ENCODE measurements at regions not wholly inside any gene's neighbourhood (a gene's known extent, or its start where the extent isn't known, plus 50 kb on each side); places are given as distances from the start of the nearest gene placed in this dataset.
"Not testable (repeated sequence)": the region's sequence is repeated elsewhere in the genome, so short reads cannot be mapped to it uniquely, and the experiment has no call there.

GRCh38 chr18:6570581-6571238 lies 156.0 kb upstream of the L3MBTL4 start:
- Histone ChIP-seq H3K9me3 (ENCODE audit: control insufficient read depth in 2 of 2, low read length in 2 of 2) (no peaks in the 10 kb centered on the region), H3K4me1 (ENCODE audit: control insufficient read depth, insufficient read depth, low read length) (no peaks in the 10 kb centered on the region), H3K36me3 (ENCODE audit: control insufficient read depth in 2 of 2, insufficient read depth in 2 of 2, low read length in 2 of 2) (no peaks in the 10 kb centered on the region), H3K27ac (ENCODE audit: low read length) (no peak overlapping the region), H3K4me3 (ENCODE audit: low read length in 2 of 2) (no peak overlapping the region), H3K9ac (ENCODE audit: low read length in 2 of 2) (no peak overlapping the region), H3K27me3 (ENCODE audit: control insufficient read depth in 1 of 2, insufficient read depth in 2 of 2, low read length in 2 of 2) (no peaks in the 10 kb centered on the region)

GRCh38 chr18:6571239-6571602 lies 156.5 kb upstream of the L3MBTL4 start:
- Histone ChIP-seq H3K9ac (ENCODE audit: low read length in 2 of 2) (no peak overlapping the region), H3K27me3 (ENCODE audit: control insufficient read depth in 1 of 2, insufficient read depth in 2 of 2, low read length in 2 of 2) (no peaks in the 10 kb centered on the region), H3K27ac (ENCODE audit: low read length) (no peak overlapping the region), H3K9me3 (ENCODE audit: control insufficient read depth in 2 of 2, low read length in 2 of 2) (no peaks in the 10 kb centered on the region), H3K4me3 (ENCODE audit: low read length in 2 of 2) (no peak overlapping the region), H3K36me3 (ENCODE audit: control insufficient read depth in 2 of 2, insufficient read depth in 2 of 2, low read length in 2 of 2) (no peaks in the 10 kb centered on the region), H3K4me1 (ENCODE audit: control insufficient read depth, insufficient read depth, low read length) (no peaks in the 10 kb centered on the region)

- not testable (repeated sequence) for H3K4me3 ChIP-seq (ENCODE audit: low read length in 2 of 2); H3K36me3 ChIP-seq (ENCODE audit: control insufficient read depth in 2 of 2, insufficient read depth in 2 of 2, low read length in 2 of 2); H3K27ac ChIP-seq (ENCODE audit: low read length); H3K9me3 ChIP-seq (ENCODE audit: control insufficient read depth in 2 of 2, low read length in 2 of 2); H3K9ac ChIP-seq (ENCODE audit: low read length in 2 of 2); H3K27me3 ChIP-seq (ENCODE audit: control insufficient read depth in 1 of 2, insufficient read depth in 2 of 2, low read length in 2 of 2); H3K4me1 ChIP-seq (ENCODE audit: control insufficient read depth, insufficient read depth, low read length)
Observed at GRCh38 chr18:6572192-6572591, 157.3 kb upstream of the ARHGAP28 start.

DNA sequence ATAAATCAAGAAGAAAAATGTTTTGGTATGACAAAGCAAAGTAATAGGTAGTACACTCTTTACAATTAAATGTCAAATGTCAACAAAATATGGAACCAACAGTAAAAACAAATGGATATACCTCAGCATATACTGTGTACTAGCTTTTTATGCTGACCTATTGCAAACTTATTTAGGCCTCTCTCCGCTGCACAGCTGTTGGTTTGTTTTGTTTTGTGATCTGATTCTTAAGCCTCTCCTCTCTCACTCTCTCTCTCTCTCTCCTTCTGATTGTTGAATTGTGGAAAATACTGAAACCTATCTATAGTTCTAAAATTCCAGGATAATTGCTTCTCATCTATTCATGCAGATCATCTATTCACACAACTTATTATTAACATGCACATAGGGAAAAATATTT lies 154.9 kb upstream of the ARHGAP28 start:
- H3K4me3 ChIP-seq (ENCODE audit: low read length in 2 of 2), result no peak overlapping the region
- H3K4me1 ChIP-seq (ENCODE audit: control insufficient read depth, insufficient read depth, low read length), result no peaks in the 10 kb centered on the region

DNA sequence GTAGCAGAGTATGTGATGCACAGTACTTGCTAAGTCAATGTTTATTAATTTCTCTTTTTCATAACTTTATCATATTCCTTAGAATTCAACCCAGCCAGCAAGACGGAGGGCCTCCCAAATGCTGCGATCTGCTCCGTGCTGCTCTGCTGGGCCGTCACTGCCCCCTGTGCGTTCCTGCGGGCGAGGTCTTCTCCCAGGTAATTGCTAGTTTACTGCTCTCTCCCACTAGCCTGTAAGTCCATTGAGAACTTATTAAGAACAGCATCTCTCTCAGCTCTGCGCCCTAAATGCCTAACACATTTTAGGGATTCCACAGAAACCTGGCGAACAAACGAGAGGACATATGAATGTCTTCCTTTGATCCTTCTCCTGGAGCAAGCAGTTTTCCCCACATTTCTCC lies 153.6 kb upstream of the ARHGAP28 start:
- Histone ChIP-seq H3K4me3 (ENCODE audit: low read length in 2 of 2) (no peak overlapping the region), H3K9me3 (ENCODE audit: control insufficient read depth in 2 of 2, low read length in 2 of 2) (no peaks in the 10 kb centered on the region), H3K36me3 (ENCODE audit: control insufficient read depth in 2 of 2, insufficient read depth in 2 of 2, low read length in 2 of 2) (no peaks in the 10 kb centered on the region), H3K27ac (ENCODE audit: low read length) (no peak overlapping the region), H3K9ac (ENCODE audit: low read length in 2 of 2) (no peak overlapping the region), H3K27me3 (ENCODE audit: control insufficient read depth in 1 of 2, insufficient read depth in 2 of 2, low read length in 2 of 2) (no peaks in the 10 kb centered on the region), H3K4me1 (ENCODE audit: control insufficient read depth, insufficient read depth, low read length) (no peaks in the 10 kb centered on the region)

More for the DNA sequence above, 154.9 kb upstream of the ARHGAP28 start:
- no peak overlapping the region for H3K9ac ChIP-seq (ENCODE audit: low read length in 2 of 2)
- no peak overlapping the region for H3K27ac ChIP-seq (ENCODE audit: low read length)
- H3K9me3 ChIP-seq (ENCODE audit: control insufficient read depth in 2 of 2, low read length in 2 of 2), result no peaks in the 10 kb centered on the region
- no peaks in the 10 kb centered on the region for H3K36me3 ChIP-seq (ENCODE audit: control insufficient read depth in 2 of 2, insufficient read depth in 2 of 2, low read length in 2 of 2)
- no peaks in the 10 kb centered on the region for H3K27me3 ChIP-seq (ENCODE audit: control insufficient read depth in 1 of 2, insufficient read depth in 2 of 2, low read length in 2 of 2)

DNA sequence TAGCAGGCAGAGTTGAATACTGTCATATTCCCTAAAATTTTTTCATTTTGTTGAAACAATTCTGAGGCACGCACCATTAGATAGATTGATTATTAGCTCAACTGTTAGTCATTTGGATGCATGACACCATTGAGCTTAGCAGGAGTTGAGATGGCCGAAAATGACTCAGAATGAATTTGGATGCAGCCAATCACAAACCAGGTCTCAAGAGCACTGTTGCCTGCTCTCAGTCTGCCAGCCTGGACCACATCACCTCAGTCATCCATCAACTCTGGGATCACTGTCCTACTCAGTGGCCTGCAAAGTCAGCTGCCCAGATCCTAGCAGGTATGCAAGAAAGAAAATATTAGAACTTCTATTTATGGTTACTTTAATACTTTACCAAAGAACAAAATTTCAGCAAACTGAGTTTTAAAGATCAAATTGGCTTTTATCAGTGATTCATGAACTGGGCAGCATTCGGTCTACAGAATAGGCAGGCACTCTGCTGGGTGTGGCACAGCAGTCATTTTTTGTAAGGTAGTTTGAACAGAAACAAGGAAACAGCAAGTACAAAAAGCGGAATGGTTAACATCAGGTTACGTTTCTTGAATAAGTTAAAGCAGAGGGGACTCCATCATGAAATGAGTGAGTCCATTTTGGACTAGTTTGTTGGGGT lies 152.7 kb upstream of the ARHGAP28 start:
- Histone ChIP-seq H3K36me3 (ENCODE audit: control insufficient read depth in 2 of 2, insufficient read depth in 2 of 2, low read length in 2 of 2) (no peaks in the 10 kb centered on the region), H3K9ac (ENCODE audit: low read length in 2 of 2) (no peak overlapping the region), H3K4me3 (ENCODE audit: low read length in 2 of 2) (no peak overlapping the region), H3K27ac (ENCODE audit: low read length) (no peak overlapping the region), H3K4me1 (ENCODE audit: control insufficient read depth, insufficient read depth, low read length) (no peaks in the 10 kb centered on the region), H3K27me3 (ENCODE audit: control insufficient read depth in 1 of 2, insufficient read depth in 2 of 2, low read length in 2 of 2) (no peaks in the 10 kb centered on the region), H3K9me3 (ENCODE audit: control insufficient read depth in 2 of 2, low read length in 2 of 2) (no peaks in the 10 kb centered on the region)

- H3K27ac ChIP-seq (ENCODE audit: low read length), result no peak overlapping the region
- no peaks in the 10 kb centered on the region for H3K36me3 ChIP-seq (ENCODE audit: control insufficient read depth in 2 of 2, insufficient read depth in 2 of 2, low read length in 2 of 2)
- H3K4me1 ChIP-seq (ENCODE audit: control insufficient read depth, insufficient read depth, low read length), result no peaks in the 10 kb centered on the region
- H3K27me3 ChIP-seq (ENCODE audit: control insufficient read depth in 1 of 2, insufficient read depth in 2 of 2, low read length in 2 of 2), result no peaks in the 10 kb centered on the region
- H3K9me3 ChIP-seq (ENCODE audit: control insufficient read depth in 2 of 2, low read length in 2 of 2), result peaks cover 0 to 5% of the 10 kb centered on the region in 2 donors
- no peak overlapping the region for H3K9ac ChIP-seq (ENCODE audit: low read length in 2 of 2)
- no peak overlapping the region for H3K4me3 ChIP-seq (ENCODE audit: low read length in 2 of 2)
Observed at GRCh38 chr18:6578686-6579085, 150.8 kb upstream of the ARHGAP28 start.

- no peaks in the 10 kb centered on the region for H3K4me1 ChIP-seq (ENCODE audit: control insufficient read depth, insufficient read depth, low read length)
- H3K27ac ChIP-seq (ENCODE audit: low read length), result no peak overlapping the region
Observed at GRCh38 chr18:6579486-6579885, 150.0 kb upstream of the ARHGAP28 start.

DNA sequence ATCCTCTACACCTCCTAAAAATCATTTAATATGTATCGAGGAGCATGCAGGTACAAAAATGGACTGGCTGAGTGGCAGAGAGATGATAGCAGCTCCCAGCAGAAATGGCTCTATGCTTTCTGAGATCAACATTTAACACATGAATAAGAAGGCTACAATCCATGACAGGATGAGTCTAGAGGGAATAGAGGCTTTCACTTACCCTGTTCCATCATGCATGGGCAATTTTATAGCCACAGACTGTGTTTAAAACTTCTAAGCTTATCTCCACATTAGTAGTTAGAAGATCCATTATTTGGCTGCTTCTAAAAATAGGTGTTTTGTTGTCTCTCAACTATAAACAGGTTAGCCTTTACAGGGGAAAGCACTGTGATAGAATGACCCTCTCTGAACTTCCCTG lies 149.1 kb upstream of the ARHGAP28 start:
- no peak overlapping the region for H3K9ac ChIP-seq (ENCODE audit: low read length in 2 of 2)

More at GRCh38 chr18:6579486-6579885, 150.0 kb upstream of the ARHGAP28 start:
- peaks cover 0 to 5% of the 10 kb centered on the region in 2 donors for H3K9me3 ChIP-seq (ENCODE audit: control insufficient read depth in 2 of 2, low read length in 2 of 2)
- no peak overlapping the region for H3K4me3 ChIP-seq (ENCODE audit: low read length in 2 of 2)
- no peaks in the 10 kb centered on the region for H3K36me3 ChIP-seq (ENCODE audit: control insufficient read depth in 2 of 2, insufficient read depth in 2 of 2, low read length in 2 of 2)
- H3K9ac ChIP-seq (ENCODE audit: low read length in 2 of 2), result no peak overlapping the region
- no peaks in the 10 kb centered on the region for H3K27me3 ChIP-seq (ENCODE audit: control insufficient read depth in 1 of 2, insufficient read depth in 2 of 2, low read length in 2 of 2)

GRCh38 chr18:6589923-6590322 lies 139.6 kb upstream of the ARHGAP28 start:
- Histone ChIP-seq H3K9ac (ENCODE audit: low read length in 2 of 2) (no peak overlapping the region), H3K4me3 (ENCODE audit: low read length in 2 of 2) (no peak overlapping the region), H3K27ac (ENCODE audit: low read length) (no peak overlapping the region), H3K27me3 (ENCODE audit: control insufficient read depth in 1 of 2, insufficient read depth in 2 of 2, low read length in 2 of 2) (no peaks in the 10 kb centered on the region), H3K4me1 (ENCODE audit: control insufficient read depth, insufficient read depth, low read length) (no peaks in the 10 kb centered on the region), H3K9me3 (ENCODE audit: control insufficient read depth in 2 of 2, low read length in 2 of 2) (no peaks in the 10 kb centered on the region), H3K36me3 (ENCODE audit: control insufficient read depth in 2 of 2, insufficient read depth in 2 of 2, low read length in 2 of 2) (no peaks in the 10 kb centered on the region)

More for the DNA sequence above, 149.1 kb upstream of the ARHGAP28 start:
- Histone ChIP-seq H3K9me3 (ENCODE audit: control insufficient read depth in 2 of 2, low read length in 2 of 2) (peaks cover 0 to 5% of the 10 kb centered on the region in 2 donors), H3K36me3 (ENCODE audit: control insufficient read depth in 2 of 2, insufficient read depth in 2 of 2, low read length in 2 of 2) (no peaks in the 10 kb centered on the region), H3K27ac (ENCODE audit: low read length) (no peak overlapping the region), H3K4me3 (ENCODE audit: low read length in 2 of 2) (no peak overlapping the region), H3K4me1 (ENCODE audit: control insufficient read depth, insufficient read depth, low read length) (no peaks in the 10 kb centered on the region), H3K27me3 (ENCODE audit: control insufficient read depth in 1 of 2, insufficient read depth in 2 of 2, low read length in 2 of 2) (no peaks in the 10 kb centered on the region)

DNA sequence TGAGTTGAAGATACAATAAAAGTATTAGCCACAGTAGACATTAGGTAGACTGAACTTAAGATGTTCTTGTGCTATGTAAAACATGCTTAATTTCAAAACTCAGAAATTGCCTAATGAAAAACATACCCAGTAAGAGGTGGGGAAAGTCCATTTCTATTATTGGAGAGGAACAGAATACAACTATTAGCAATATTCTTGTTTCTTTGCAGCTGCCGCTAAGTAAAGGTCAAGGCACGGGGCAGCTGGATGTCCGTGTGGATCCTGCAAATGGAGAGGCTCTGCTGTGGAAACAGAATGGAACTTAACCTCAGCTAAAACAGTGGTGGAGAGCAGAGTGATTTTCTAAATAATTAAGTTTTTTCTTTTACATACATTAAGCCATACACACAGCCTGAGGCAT lies 139.2 kb upstream of the ARHGAP28 start:
- H3K27ac ChIP-seq (ENCODE audit: low read length), result no peak overlapping the region
- no peaks in the 10 kb centered on the region for H3K4me1 ChIP-seq (ENCODE audit: control insufficient read depth, insufficient read depth, low read length)
- H3K9ac ChIP-seq (ENCODE audit: low read length in 2 of 2), result no peak overlapping the region

More for the DNA sequence above, 139.2 kb upstream of the ARHGAP28 start:
- Histone ChIP-seq H3K27me3 (ENCODE audit: control insufficient read depth in 1 of 2, insufficient read depth in 2 of 2, low read length in 2 of 2) (no peaks in the 10 kb centered on the region), H3K36me3 (ENCODE audit: control insufficient read depth in 2 of 2, insufficient read depth in 2 of 2, low read length in 2 of 2) (no peaks in the 10 kb centered on the region), H3K9me3 (ENCODE audit: control insufficient read depth in 2 of 2, low read length in 2 of 2) (no peaks in the 10 kb centered on the region), H3K4me3 (ENCODE audit: low read length in 2 of 2) (no peak overlapping the region)

All from stomach smooth muscle (tissue), 2 donors.